Fibroblast of lung (primary cell): ENCODE measurements at regions not wholly inside any gene's neighbourhood (a gene's known extent, or its start where the extent isn't known, plus 50 kb on each side); places are given as distances from the start of the nearest gene placed in this dataset.

Experiments
- EZH2 ChIP-seq: IDR thresholded peaks from 2 replicates; pipeline ENCODE4 v1.5.1; 2012; ENCODE audit warnings: low read length, control low read depth, mild to moderate bottlenecking; ENCODE audit errors: missing control alignments
- TF ChIP-seq, protein P1 (sequence below), 2 donors: IDR thresholded peaks in 1 of 2; conservative IDR thresholded peaks in 1 of 2; 1 replicate in 1 of 2; 2 replicates in 1 of 2; pipeline ENCODE4 v1.5.1; 2011 to 2012; ENCODE audit warnings: low read length in 2 of 2, control low read depth in 1 of 2, inconsistent platforms in 1 of 2, low read depth in 1 of 2, mild to moderate bottlenecking in 1 of 2

DNA sequence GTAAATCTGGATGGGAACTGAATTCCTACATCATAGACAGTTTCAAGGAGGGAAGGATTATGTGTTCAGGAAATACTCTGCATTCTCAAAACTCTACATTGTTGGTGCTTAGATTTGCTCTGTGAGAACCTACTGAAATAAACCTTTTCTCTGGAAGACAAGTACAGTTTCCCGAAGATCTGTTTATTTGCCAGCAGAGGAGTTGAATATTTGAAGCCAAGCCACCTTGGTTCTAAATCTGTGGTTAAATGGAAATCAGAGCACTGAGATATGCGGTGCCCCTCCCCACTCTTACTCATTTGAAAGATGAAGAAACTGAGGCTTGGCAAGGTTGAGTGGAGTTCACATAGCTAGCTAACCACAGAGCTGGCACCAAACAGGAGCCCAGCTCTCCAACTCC lies 146.3 kb upstream of the CTAGE1 start:
- TF ChIP-seq EZH2: no peak
- TF ChIP-seq, protein P1, sequence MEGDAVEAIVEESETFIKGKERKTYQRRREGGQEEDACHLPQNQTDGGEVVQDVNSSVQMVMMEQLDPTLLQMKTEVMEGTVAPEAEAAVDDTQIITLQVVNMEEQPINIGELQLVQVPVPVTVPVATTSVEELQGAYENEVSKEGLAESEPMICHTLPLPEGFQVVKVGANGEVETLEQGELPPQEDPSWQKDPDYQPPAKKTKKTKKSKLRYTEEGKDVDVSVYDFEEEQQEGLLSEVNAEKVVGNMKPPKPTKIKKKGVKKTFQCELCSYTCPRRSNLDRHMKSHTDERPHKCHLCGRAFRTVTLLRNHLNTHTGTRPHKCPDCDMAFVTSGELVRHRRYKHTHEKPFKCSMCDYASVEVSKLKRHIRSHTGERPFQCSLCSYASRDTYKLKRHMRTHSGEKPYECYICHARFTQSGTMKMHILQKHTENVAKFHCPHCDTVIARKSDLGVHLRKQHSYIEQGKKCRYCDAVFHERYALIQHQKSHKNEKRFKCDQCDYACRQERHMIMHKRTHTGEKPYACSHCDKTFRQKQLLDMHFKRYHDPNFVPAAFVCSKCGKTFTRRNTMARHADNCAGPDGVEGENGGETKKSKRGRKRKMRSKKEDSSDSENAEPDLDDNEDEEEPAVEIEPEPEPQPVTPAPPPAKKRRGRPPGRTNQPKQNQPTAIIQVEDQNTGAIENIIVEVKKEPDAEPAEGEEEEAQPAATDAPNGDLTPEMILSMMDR (conservative IDR thresholded peaks at IDR 0.05 in 1 of 2, IDR thresholded peaks at IDR 0.05 in 1 of 2; ENCODE audit: low read depth in 1 of 2, low read length in 2 of 2): no peak
